HG03565 (cell line): ENCODE measurements at regions not wholly inside any gene's neighbourhood (a gene's known extent, or its start where the extent isn't known, plus 50 kb on each side); places are given as distances from the start of the nearest gene placed in this dataset.

Source experiments
- ATAC-seq: cut with Tn5 transposase; IDR thresholded peaks from one replicate; pipeline ENCODE4 v1.9.1; 2021; ENCODE audit warnings: mild to moderate bottlenecking, moderate library complexity; ENCODE audit not compliant: unreplicated experiment

- ATAC-seq = no peak
Observed at GRCh38 chr2:129144082-129144791, 825.6 kb upstream of the HS6ST1 start.

DNA sequence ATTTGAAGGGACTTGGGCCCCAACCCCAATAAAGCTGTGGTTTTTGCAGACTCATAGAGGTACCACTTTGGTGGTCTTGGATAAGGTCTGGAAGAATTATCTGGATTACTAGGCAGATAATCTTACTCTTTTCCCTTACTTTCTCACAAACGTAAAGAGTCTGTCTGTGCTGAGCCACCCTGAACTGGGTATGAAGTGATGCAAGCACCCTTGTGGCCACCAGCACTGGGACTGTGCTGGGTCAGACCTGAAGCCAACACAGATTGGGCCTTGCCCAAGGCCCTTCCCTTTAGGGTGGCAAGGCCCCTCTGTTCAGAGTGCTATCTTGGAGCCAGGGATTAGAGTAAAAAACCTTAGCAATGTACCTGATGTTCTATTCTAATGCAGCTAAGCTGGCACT is 827.0 kb upstream of the RAB6C start:
- no peak for ATAC-seq

GRCh38 chr2:129160879-129161278 is 818.6 kb upstream of the RAB6C start:
- ATAC-seq = no peak

GRCh38 chr2:129164220-129164949 is 815.1 kb upstream of the RAB6C start:
- ATAC-seq = no peak

DNA sequence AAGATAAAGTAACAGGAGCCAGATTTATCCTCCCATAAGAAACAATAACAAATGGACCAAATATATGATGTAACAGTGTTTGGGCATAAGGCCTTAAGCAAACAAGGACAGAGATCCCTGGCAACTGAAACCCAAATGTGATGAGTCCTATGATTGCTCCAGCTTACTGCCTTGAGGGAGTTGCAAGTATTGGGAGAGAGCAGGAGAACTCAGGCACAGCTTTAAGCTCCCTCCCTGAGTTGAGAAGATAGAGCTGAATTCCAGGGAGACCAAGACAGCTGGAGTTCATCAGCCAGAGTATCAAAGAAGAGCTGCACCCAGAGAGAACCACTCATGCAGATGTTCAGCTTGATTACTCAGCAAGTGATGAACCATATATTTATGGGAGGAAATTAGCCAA is 814.5 kb upstream of the RAB6C start:
- no peak for ATAC-seq

DNA sequence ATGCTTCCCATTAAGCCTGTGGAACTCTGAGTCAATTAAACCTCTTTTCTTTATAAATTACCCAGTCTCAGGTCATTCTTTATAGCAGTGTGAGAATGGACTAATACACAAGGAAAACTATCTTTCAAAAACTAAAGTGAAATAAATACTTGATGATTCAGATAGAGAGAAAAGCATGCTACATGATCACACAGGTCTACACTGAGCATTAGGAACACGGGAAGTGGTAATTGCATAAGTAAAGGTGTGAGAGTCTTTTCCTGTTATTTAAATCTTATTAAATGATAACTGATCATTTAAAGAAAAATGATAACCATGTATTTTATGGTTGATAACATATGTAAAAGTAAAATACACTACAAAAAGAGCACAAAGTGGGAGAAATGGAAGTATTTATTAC is 812.0 kb upstream of the RAB6C start:
- no peak for ATAC-seq

GRCh38 chr2:129170570-129170969 is 808.9 kb upstream of the RAB6C start:
- no peak for ATAC-seq

- no peak for ATAC-seq
Observed at GRCh38 chr2:129174143-129174542, 805.3 kb upstream of the RAB6C start.

DNA sequence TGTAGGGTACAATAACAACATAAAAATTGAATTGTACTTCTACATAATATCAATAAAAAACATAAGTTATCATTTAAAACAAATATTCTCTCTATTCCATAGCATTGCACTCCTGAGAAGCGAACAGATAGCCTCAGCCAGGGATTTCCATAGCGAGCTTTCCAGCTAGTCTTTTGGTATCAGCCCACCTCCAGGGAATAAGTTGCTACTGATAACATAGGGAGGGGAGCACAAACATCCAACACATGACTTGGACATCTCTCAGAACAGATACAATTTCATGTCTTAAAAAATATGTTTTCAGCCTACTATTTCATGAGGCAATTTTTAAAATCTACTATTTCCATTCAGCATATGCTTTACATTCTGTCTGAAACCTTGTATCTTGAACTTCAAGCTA is 804.4 kb upstream of the RAB6C start:
- ATAC-seq = no peak

DNA sequence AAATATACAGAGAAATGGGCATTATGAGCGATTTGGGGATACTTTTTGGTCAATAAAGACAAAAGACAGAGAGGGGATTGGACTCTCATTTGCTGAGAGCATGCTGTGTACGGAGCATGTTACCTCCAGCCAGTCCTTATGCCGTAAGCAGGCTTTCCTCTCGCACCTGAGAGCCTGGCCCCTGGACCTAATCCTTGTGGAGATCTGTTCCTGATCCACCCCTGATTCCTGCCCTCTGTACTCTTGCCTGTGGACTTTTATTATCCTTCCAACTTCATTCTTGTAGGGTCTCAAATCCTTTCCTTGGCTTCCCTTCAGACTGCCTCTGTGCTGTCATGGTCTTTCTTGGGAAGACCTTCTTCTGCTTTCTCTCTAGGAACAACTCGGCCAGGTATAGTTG is 803.1 kb upstream of the RAB6C start:
- ATAC-seq = no peak

DNA sequence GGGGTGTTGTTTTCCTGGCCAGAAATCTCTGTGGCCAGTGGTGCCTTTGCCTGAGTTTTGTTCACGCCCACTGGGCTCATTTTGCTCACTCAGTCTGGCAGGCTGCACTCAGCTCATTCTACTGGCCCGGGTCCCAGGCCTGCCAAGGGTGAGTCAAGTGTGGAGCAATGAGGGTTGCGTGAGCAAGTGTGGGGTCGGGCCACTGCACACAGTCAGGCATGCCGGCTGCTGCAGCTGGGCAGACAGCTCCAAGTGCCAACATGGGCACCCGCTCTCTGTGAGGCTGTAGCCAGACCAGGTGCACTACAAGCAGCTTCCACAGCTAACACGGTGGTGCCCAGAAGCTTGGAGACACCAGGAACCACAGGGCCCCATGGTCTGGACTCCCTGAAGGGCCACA is 801.1 kb upstream of the RAB6C start:
- no peak for ATAC-seq

DNA sequence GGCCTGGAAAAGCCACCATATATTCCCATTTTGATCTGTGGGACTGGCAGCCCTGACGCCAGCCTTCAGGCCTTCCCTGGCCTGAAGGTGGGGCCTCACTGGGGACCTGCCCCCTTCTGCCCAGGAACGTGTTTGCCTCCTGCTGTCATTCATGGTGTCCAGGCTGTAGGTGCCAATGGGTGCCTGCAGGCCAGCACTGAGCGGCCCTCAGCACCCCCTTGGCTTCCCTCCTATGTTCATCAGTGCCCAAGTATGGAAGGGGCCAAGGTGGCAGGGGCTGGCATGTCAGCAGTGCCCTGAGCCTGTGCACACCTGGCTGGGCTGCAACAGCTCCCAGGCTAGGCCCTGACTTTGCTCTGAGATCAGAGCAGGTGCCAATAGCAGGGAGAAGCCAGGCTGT is 800.3 kb upstream of the RAB6C start:
- no peak for ATAC-seq

DNA sequence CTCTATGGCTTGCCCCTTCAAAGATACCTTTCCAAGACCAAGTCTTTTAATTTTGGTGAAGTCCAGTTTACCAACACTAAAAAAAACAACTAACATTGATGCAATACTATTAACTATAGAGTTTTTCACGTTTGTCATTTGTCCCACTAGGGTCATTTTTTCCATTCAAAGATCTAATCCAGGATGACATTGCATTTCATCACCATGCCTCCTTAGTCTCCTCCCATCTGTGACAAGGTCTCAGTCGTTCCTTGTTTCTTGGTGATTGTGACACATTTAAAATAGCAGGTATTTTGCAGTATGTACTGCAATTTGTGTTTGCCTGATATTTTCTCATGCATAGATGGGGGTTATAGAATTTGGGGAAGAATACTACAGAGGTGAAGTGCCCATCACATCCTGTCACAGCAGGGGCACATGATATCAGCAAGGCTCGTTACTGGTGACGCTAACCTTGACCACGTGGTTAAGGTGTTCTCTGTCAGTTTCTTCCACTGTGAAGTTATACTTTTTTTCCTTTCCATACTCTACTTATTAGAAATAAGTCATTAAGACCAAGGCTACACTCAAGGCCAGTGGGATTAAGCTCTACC is 799.2 kb upstream of the RAB6C start:
- ATAC-seq = no peak

GRCh38 chr2:129181433-129181832 is 798.0 kb upstream of the RAB6C start:
- peak; percentile 49 for ATAC-seq

DNA sequence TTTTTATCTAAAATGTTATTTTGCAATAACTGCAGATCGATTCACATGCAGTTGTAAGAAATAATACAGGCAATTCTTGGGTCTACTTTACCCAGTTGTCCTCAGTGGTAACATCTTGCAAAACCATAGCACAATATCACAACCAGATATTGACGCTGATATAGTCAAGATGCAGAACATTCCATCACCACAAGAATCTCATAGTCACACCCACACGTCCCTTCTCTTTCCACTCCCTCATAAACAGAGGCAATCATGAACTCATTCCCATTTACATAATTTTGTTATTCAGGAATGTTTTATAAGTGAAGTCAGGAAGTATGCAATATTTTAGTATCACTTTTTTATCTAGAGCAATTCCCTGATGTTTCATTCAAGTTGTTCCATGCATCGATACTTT is 797.5 kb upstream of the RAB6C start:
- ATAC-seq = no peak

DNA sequence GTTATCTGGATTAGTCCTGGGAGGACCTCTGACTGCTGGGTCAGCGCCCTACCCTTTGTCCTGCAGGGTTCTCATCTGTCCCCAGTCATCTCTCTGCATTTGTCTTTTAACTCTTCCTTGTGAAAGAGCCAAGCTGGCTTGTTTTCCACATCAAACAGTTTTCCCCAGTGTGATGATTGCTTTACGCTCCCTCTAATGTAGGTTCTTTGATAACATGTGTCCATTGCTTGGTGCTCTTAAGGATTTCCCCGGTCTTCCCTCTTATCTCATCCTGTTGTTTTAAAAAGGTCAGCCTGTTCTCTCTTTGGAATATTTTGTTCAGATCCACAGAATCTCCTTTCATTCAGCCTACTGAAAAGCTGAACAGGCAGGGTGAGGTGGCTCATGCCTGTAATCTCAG is 792.1 kb upstream of the RAB6C start:
- ATAC-seq = no peak

DNA sequence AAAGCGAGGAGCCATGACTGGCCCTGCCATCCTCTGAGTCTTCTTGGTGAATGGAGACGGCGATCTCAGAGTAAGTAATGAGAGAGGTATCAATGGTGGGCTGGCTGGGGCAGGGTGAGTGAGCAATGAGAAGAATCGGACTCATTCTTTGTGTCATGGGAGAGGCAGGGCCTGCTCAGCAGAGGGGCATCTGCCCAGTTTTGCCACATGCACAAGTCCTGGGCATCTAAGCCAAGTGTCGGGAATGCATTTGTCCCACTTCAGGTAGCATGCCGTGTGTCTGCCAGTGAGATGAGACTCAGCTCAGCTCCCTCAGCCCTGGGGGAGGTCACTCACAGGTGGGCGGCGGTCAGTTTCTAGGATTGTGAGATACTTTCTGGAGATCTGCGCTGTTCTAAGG is 791.0 kb upstream of the RAB6C start:
- no peak for ATAC-seq

GRCh38 chr2:129189617-129190319 is 789.7 kb upstream of the RAB6C start:
- no peak for ATAC-seq

GRCh38 chr2:129190494-129190893 is 789.0 kb upstream of the RAB6C start:
- no peak for ATAC-seq

DNA sequence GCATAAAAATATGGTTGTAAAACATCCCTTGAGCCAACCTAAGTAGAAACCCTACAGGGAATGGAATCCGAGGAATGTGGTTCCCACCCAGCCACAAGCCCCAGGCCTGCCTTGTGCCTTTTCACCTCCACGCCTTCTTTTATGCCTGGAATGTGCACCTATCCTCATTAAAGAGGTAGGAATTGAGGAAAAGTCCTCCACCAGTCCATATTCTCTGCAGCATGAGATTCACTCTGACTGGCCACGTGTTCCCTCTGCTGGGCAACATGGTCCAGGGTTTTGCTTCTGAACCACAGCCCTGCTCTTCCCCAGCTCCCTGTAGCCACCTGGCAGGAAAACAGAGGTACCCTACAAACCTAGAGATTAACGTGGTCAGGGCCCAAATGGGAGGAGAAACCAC is 787.9 kb upstream of the RAB6C start:
- no peak for ATAC-seq

GRCh38 chr2:129192117-129192516 is 787.3 kb upstream of the RAB6C start:
- ATAC-seq = no peak

DNA sequence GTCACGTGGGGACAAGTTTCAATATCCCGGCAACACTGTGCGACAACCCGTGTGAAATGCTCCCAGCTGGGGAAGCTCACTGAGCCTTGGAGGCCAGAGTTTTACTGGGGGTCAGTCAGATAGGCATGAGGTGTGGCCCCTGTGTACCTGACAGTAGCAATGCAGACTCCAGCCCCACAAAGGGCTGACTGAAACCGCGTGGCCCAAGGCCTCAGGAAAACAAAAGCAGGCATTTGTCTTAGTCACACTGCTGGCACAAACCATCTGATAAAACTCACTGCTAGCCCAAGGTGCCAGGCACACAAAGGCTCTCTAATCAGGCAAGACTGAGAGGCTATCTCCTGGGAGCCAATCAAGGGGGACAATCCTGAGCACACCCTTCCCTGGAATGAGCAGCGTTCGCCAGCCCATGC is 786.6 kb upstream of the RAB6C start:
- ATAC-seq = no peak
